HG03135 (cell line): ENCODE measurements at regions not wholly inside any gene's neighbourhood (a gene's known extent, or its start where the extent isn't known, plus 50 kb on each side); places are given as distances from the start of the nearest gene placed in this dataset.
"Not testable (repeated sequence)": the region's sequence is repeated elsewhere in the genome, so short reads cannot be mapped to it uniquely, and the experiment has no call there.

ENCODE experiments used
- ATAC-seq: cut with Tn5 transposase; IDR thresholded peaks from one replicate; pipeline ENCODE4 v1.9.1; 2021; ENCODE audit warnings: mild to moderate bottlenecking, moderate library complexity; ENCODE audit not compliant: unreplicated experiment

GRCh38 chr7:115793958-115794702 lies 236.4 kb downstream of the TFEC start:
- no peak for ATAC-seq

- ATAC-seq, result no peak
Observed at GRCh38 chr7:115789901-115790300, 240.7 kb downstream of the TFEC start.

- ATAC-seq, result not testable (repeated sequence)
Observed at GRCh38 chr7:115789473-115789872, 241.1 kb downstream of the TFEC start.

GRCh38 chr7:115782696-115783490 lies 247.7 kb downstream of the TFEC start:
- no peak for ATAC-seq

GRCh38 chr7:115779561-115779960 lies 251.0 kb downstream of the TFEC start:
- no peak for ATAC-seq

GRCh38 chr7:115775981-115776380 lies 254.6 kb downstream of the TFEC start:
- no peak for ATAC-seq

- no peak for ATAC-seq
Observed at GRCh38 chr7:115763347-115763746, 267.2 kb downstream of the TFEC start.

- no peak for ATAC-seq
Observed at GRCh38 chr7:115758025-115758424, 272.5 kb downstream of the TFEC start.

- ATAC-seq, result no peak
Observed at GRCh38 chr7:115754226-115754625, 276.3 kb downstream of the TFEC start.

GRCh38 chr7:115749924-115750323 lies 280.6 kb downstream of the TFEC start:
- ATAC-seq, result no peak

GRCh38 chr7:115748123-115748738 lies 282.3 kb downstream of the TFEC start:
- ATAC-seq, result no peak

GRCh38 chr7:115747174-115747573 lies 283.4 kb downstream of the TFEC start:
- no peak for ATAC-seq

GRCh38 chr7:115740043-115740442 lies 290.5 kb downstream of the TFEC start:
- no peak for ATAC-seq

GRCh38 chr7:115734641-115735040 lies 295.9 kb downstream of the TFEC start:
- ATAC-seq, result no peak

GRCh38 chr7:115731796-115732471 lies 298.6 kb downstream of the TFEC start:
- ATAC-seq, result no peak

- ATAC-seq, result no peak
Observed at GRCh38 chr7:115728518-115728917, 302.0 kb downstream of the TFEC start.

GRCh38 chr7:115724400-115725056 lies 306.0 kb downstream of the TFEC start:
- no peak for ATAC-seq

- ATAC-seq, result no peak
Observed at GRCh38 chr7:115722302-115722977, 308.1 kb downstream of the TFEC start.

- no peak for ATAC-seq
Observed at GRCh38 chr7:115721293-115722217, 309.0 kb downstream of the TFEC start.
